ENCODE measurements at regions not wholly inside any gene's neighbourhood (a gene's known extent, or its start where the extent isn't known, plus 50 kb on each side); places are given as distances from the start of the nearest gene placed in this dataset.

- no peak overlapping the region for H3K4me2 ChIP-seq (ENCODE audit: low read depth, low read length, poor library complexity, severe bottlenecking)
- no peak overlapping the region for H3K9ac ChIP-seq (ENCODE audit: low read depth, low read length, poor library complexity, severe bottlenecking)
- H3F3A ChIP-seq (ENCODE audit: low read depth): no peaks in the 10 kb centered on the region
- H3K4me3 ChIP-seq (ENCODE audit: low read length, poor library complexity, severe bottlenecking): no peak overlapping the region
- H3K27me3 ChIP-seq (ENCODE audit: insufficient read depth, low read length, poor library complexity, severe bottlenecking): no peaks in the 10 kb centered on the region
- TF ChIP-seq EZH2phosphoT487 (IDR thresholded peaks at IDR 0.05; ENCODE audit: borderline replicate concordance): no peak
- no peak for TF ChIP-seq CTCF (conservative IDR thresholded peaks at IDR 0.05; ENCODE audit: low read length)
- H3K9me3 ChIP-seq (ENCODE audit: insufficient read depth, low read depth, low read length): peaks cover 2% of the 10 kb centered on the region; the same call in 1 of the 2 replicates
- H4K20me1 ChIP-seq (ENCODE audit: insufficient read depth, low read length, poor library complexity, severe bottlenecking): no peaks in the 10 kb centered on the region
- H2AFZ ChIP-seq (ENCODE audit: low read length): no peak overlapping the region
- H3K79me2 ChIP-seq (ENCODE audit: insufficient read depth, low read length): no peaks in the 10 kb centered on the region
- no peaks in the 10 kb centered on the region for H3K4me1 ChIP-seq (ENCODE audit: insufficient read depth, low read length, poor library complexity, severe bottlenecking)
- H3K9me2 ChIP-seq (replicated peaks; ENCODE audit: low read depth, low read length): no peaks in the 10 kb centered on the region
- H3K36me3 ChIP-seq (ENCODE audit: insufficient read depth, low read length): no peaks in the 10 kb centered on the region
These were observed 361.0 kb upstream of the SULF2 start for GRCh38 chr20:48146308-48146707.

DNA sequence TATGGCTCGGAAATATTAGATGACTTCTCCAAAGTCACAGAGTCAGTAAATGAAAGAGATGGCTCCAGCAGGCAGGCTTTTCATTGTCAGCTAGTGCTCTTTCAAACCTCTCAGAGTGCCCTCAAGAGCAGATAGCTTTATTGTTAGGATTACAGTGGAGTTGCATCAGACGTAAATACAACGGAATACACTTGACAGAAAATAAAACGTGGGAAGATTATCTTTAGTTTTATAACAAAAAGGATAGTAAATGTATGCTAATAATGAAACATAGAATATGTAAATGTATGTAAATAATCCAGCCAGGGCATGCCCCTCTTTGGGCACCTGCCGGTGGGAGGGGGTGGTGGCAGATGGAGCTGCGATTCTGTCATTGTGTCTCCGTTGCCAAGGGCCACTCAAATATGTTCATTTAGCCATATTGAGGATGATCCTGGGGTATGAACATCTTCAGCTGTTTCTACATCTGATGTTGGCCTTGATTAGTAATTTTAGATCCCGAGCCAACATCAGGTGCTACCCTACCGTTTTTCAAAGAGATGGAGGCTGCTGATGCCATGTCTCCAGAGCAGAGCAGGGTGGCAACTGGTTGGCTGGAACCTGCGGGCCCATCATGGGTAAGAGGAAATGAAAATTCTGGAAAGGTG, 358.3 kb upstream of the SULF2 start:
- no peak overlapping the region for H3K4me2 ChIP-seq (ENCODE audit: low read depth, low read length, poor library complexity, severe bottlenecking)
- H3K79me2 ChIP-seq (ENCODE audit: insufficient read depth, low read length): no peaks in the 10 kb centered on the region
- H4K20me1 ChIP-seq (ENCODE audit: insufficient read depth, low read length, poor library complexity, severe bottlenecking): no peaks in the 10 kb centered on the region
- H3K9ac ChIP-seq (ENCODE audit: low read depth, low read length, poor library complexity, severe bottlenecking): no peak overlapping the region
- no peak overlapping the region for H2AFZ ChIP-seq (ENCODE audit: low read length)
- no peak overlapping the region for H3K4me3 ChIP-seq (ENCODE audit: low read length, poor library complexity, severe bottlenecking)
- TF ChIP-seq CTCF (conservative IDR thresholded peaks at IDR 0.05; ENCODE audit: low read length) (no peak), EZH2phosphoT487 (IDR thresholded peaks at IDR 0.05; ENCODE audit: borderline replicate concordance) (no peak)
- no peaks in the 10 kb centered on the region for H3F3A ChIP-seq (ENCODE audit: low read depth)
- no peaks in the 10 kb centered on the region for H3K9me2 ChIP-seq (replicated peaks; ENCODE audit: low read depth, low read length)
- no peaks in the 10 kb centered on the region for H3K4me1 ChIP-seq (ENCODE audit: insufficient read depth, low read length, poor library complexity, severe bottlenecking)
- H3K27me3 ChIP-seq (ENCODE audit: insufficient read depth, low read length, poor library complexity, severe bottlenecking): no peaks in the 10 kb centered on the region
- no peaks in the 10 kb centered on the region for H3K36me3 ChIP-seq (ENCODE audit: insufficient read depth, low read length)
- peaks cover 2% of the 10 kb centered on the region; the same call in 1 of the 2 replicates for H3K9me3 ChIP-seq (ENCODE audit: insufficient read depth, low read depth, low read length)

- H3K4me3 ChIP-seq (ENCODE audit: low read length, poor library complexity, severe bottlenecking): no peak overlapping the region
- H3K9me3 ChIP-seq (ENCODE audit: insufficient read depth, low read depth, low read length): peaks cover 2% of the 10 kb centered on the region; the same call in 1 of the 2 replicates
- no peaks in the 10 kb centered on the region for H4K20me1 ChIP-seq (ENCODE audit: insufficient read depth, low read length, poor library complexity, severe bottlenecking)
- H3K9me2 ChIP-seq (replicated peaks; ENCODE audit: low read depth, low read length): no peaks in the 10 kb centered on the region
- H3K79me2 ChIP-seq (ENCODE audit: insufficient read depth, low read length): no peaks in the 10 kb centered on the region
- H3K4me1 ChIP-seq (ENCODE audit: insufficient read depth, low read length, poor library complexity, severe bottlenecking): no peaks in the 10 kb centered on the region
- no peak for TF ChIP-seq EZH2phosphoT487 (IDR thresholded peaks at IDR 0.05; ENCODE audit: borderline replicate concordance)
- H3K27me3 ChIP-seq (ENCODE audit: insufficient read depth, low read length, poor library complexity, severe bottlenecking): no peaks in the 10 kb centered on the region
- no peaks in the 10 kb centered on the region for H3K36me3 ChIP-seq (ENCODE audit: insufficient read depth, low read length)
- no peak overlapping the region for H3K9ac ChIP-seq (ENCODE audit: low read depth, low read length, poor library complexity, severe bottlenecking)
- H2AFZ ChIP-seq (ENCODE audit: low read length): no peak overlapping the region
- no peak overlapping the region for H3K4me2 ChIP-seq (ENCODE audit: low read depth, low read length, poor library complexity, severe bottlenecking)
- no peaks in the 10 kb centered on the region for H3F3A ChIP-seq (ENCODE audit: low read depth)
These were observed 357.2 kb upstream of the SULF2 start for GRCh38 chr20:48142516-48142773.
